Endothelial cell of umbilical vein (primary cell): ENCODE measurements at regions not wholly inside any gene's neighbourhood (a gene's known extent, or its start where the extent isn't known, plus 50 kb on each side); places are given as distances from the start of the nearest gene placed in this dataset.

Experiments
- BruUV-seq: library from RNA; stranded (reverse); fragments of 400-500 nt; replicated peaks from 2 replicates; lab custom pipeline; 2021; lab: Mats Ljungman, UMichigan
- CTCF ChIA-PET: fragments of 300-600, 350-600 bp; sonication (Branson Sonifier 250); formaldehyde crosslinking; loops from one replicate; lab custom pipeline; 2021; ENCODE audit warnings: antibody characterized with exemption, inconsistent platforms; lab: Charles Lee
- POLR2A ChIA-PET: fragments of 300-600, 350-600 bp; sonication (Branson Sonifier 250); formaldehyde crosslinking; loops from one replicate; lab custom pipeline; 2021; ENCODE audit warnings: antibody characterized with exemption, inconsistent platforms; lab: Charles Lee
- DNase-seq: peaks from one replicate; pipeline ENCODE4 v3.0.0-alpha.2; 2011; ENCODE audit warnings: low read depth, low spot score
- FAIRE-seq: peaks from 2 replicates; lab custom pipeline; 2011; peaks lifted over from hg19 to GRCh38; lab: Jason Lieb, UNC
- H2AFZ ChIP-seq: 2 replicates; pipeline ENCODE4 v1.6.0; 2012; ENCODE audit warnings: low read depth, low read length, control low read depth, inconsistent platforms
- H3K27ac ChIP-seq: 2 replicates; pipeline ENCODE4 v1.5.1; 2011; ENCODE audit warnings: low read depth, mild to moderate bottlenecking, control low read depth, low read length, moderate library complexity; ENCODE audit not compliant: insufficient read depth
- H3K27me3 ChIP-seq, 2 experiments: 2 replicates each; pipeline versions ENCODE4 v1.6.0 to v1.6.1; 2011; ENCODE audit warnings: low read length in 2 of 2, mixed read lengths in 1 of 2; ENCODE audit not compliant: control insufficient read depth in 2 of 2, insufficient read depth in 2 of 2
- H3K36me3 ChIP-seq, 2 experiments: 2 replicates in 1 of 2; 3 replicates in 1 of 2; pipeline ENCODE4 v1.5.1; 2011; ENCODE audit warnings: low read length in 2 of 2, mild to moderate bottlenecking in 1 of 2, moderate library complexity in 1 of 2; ENCODE audit not compliant: control insufficient read depth in 2 of 2, insufficient read depth in 2 of 2; ENCODE audit errors: extremely low read depth in 1 of 2
- H3K4me1 ChIP-seq: 3 replicates; pipeline ENCODE4 v1.5.1; 2011; ENCODE audit warnings: mild to moderate bottlenecking, low read length; ENCODE audit not compliant: control insufficient read depth, insufficient read depth; ENCODE audit errors: extremely low read depth
- H3K4me2 ChIP-seq: 2 replicates; pipeline ENCODE4 v1.6.1; 2011; ENCODE audit warnings: low read length, control low read depth, mixed read lengths; ENCODE audit not compliant: insufficient read depth
- H3K4me3 ChIP-seq, 3 experiments: fragments of 200-600 bp in 1 of 3; sonication (generic), shearing (Covaris generic) in 1 of 3; replicated peaks in 1 of 3; 2 replicates each; pipeline ENCODE4 v1.5.1; 2011 to 2016; ENCODE audit warnings: control low read depth in 3 of 3, low read length in 3 of 3, mild to moderate bottlenecking in 2 of 3, inconsistent platforms in 1 of 3, low read depth in 1 of 3, moderate library complexity in 1 of 3; ENCODE audit not compliant: insufficient read depth in 1 of 3
- H3K79me2 ChIP-seq: 2 replicates; pipeline ENCODE4 v1.6.0; 2012; ENCODE audit warnings: low read length, inconsistent platforms; ENCODE audit not compliant: control insufficient read depth, insufficient read depth
- H3K9ac ChIP-seq: replicated peaks from 2 replicates; pipeline ENCODE3; 2011; ENCODE audit warnings: low read length, control low read depth; ENCODE audit not compliant: insufficient read depth; ENCODE audit errors: extremely low read depth
- H3K9me1 ChIP-seq: replicated peaks from 3 replicates; pipeline ENCODE4 v1.6.0; 2011; ENCODE audit warnings: mild to moderate bottlenecking, low read length; ENCODE audit not compliant: control insufficient read depth, insufficient read depth; ENCODE audit errors: extremely low read depth
- H3K9me3 ChIP-seq: replicated peaks from 2 replicates; pipeline ENCODE4 v1.5.1; 2012; ENCODE audit warnings: low read length, inconsistent platforms; ENCODE audit not compliant: control insufficient read depth, insufficient read depth
- H4K20me1 ChIP-seq: replicated peaks from 2 replicates; pipeline ENCODE3; 2011; ENCODE audit warnings: mild to moderate bottlenecking, low read length; ENCODE audit not compliant: control insufficient read depth, insufficient read depth; ENCODE audit errors: extremely low read depth
- EZH2 ChIP-seq: IDR thresholded peaks from 2 replicates; pipeline ENCODE4 v1.6.1; 2012; ENCODE audit warnings: borderline replicate concordance, low read depth, mild to moderate bottlenecking, moderate library complexity, low read length, inconsistent platforms; ENCODE audit not compliant: severe bottlenecking
- FOS ChIP-seq: IDR thresholded peaks from 2 replicates; pipeline ENCODE4 v1.6.1; 2011; ENCODE audit warnings: mild to moderate bottlenecking, low read length, moderate library complexity, borderline replicate concordance; ENCODE audit not compliant: insufficient read depth
- GATA2 ChIP-seq: IDR thresholded peaks from 2 replicates; pipeline ENCODE4 v1.7.0; 2011; ENCODE audit warnings: low read depth, mild to moderate bottlenecking, moderate library complexity, mixed read lengths, low read length; ENCODE audit not compliant: insufficient read length, insufficient read depth
- JUN ChIP-seq: IDR thresholded peaks from 2 replicates; pipeline ENCODE4 v1.6.1; 2011; ENCODE audit warnings: borderline replicate concordance, low read depth; ENCODE audit not compliant: insufficient read length, insufficient read depth
- MYC ChIP-seq: IDR thresholded peaks from one replicate; pipeline ENCODE4 v1.6.1; 2011; ENCODE audit warnings: mild to moderate bottlenecking, low read depth, low read length
- POLR2A ChIP-seq: IDR thresholded peaks from 2 replicates; pipeline ENCODE4 v1.6.1; 2012; ENCODE audit warnings: low read depth, mild to moderate bottlenecking, control low read depth, low read length
- POLR2AphosphoS5 ChIP-seq: IDR thresholded peaks from 2 replicates; pipeline ENCODE4 v1.6.1; 2012; ENCODE audit warnings: low read depth, mild to moderate bottlenecking, control low read depth, low read length, moderate library complexity; ENCODE audit not compliant: insufficient read depth
- dilution Hi-C: fragments of 300-500 bp; cut with MboI; formaldehyde crosslinking; loops from one replicate; pipeline ENCODE4 v1.15.0; 2019; ENCODE audit warnings: low sequenced_read_pairs; ENCODE audit not compliant: extremely low pct_ligation_motif_present
- intact Hi-C: fragments of 100-400 bp; cut with micrococcal nuclease; formaldehyde crosslinking; loops from one replicate; pipeline ENCODE4 v1.10.0; 2022
- TF ChIP-seq, protein P1 (sequence below): IDR thresholded peaks from 2 replicates; pipeline ENCODE4 v1.6.1; 2011; ENCODE audit not compliant: insufficient read depth, insufficient read length
- TF ChIP-seq, protein P2 (sequence below), 2 donors: IDR thresholded peaks; 1 replicate in 1 of 2; 2 replicates in 1 of 2; pipeline ENCODE4 v1.5.1; 2011; ENCODE audit warnings: low read length in 2 of 2, mild to moderate bottlenecking in 2 of 2, moderate library complexity in 2 of 2, control low read depth in 1 of 2, inconsistent platforms in 1 of 2, low read depth in 1 of 2; ENCODE audit not compliant: insufficient read depth in 1 of 2; ENCODE audit errors: extremely low read depth in 1 of 2

DNA sequence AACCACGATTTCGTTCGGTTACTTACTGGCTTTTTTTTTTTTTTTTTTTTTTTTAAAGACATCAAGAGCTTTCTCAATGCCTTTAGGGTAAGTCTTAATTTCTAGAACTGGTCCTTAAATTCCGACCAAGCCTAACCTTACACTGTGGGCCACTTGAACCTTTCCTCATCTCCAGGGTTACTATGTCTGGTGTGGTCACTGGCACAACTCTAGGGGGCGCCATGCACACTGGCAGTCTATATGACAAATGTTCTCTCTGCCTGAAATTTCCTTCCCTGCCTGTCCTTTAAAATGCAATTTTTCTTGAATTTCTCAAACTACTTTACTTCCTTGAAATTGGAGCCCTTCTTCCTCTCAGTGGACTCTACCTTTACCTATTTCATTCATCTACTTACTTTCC lies 227.4 kb downstream of the KLF5 start:
- Histone ChIP-seq H4K20me1 (no peaks in the 10 kb centered on the region), H3K9me1 (no peaks in the 10 kb centered on the region), H3K27me3 (no peaks in the 10 kb centered on the region), H3K27ac (no peak overlapping the region), H3K4me1 (no peaks in the 10 kb centered on the region), H3K4me2 (no peak overlapping the region), H3K79me2 (no peaks in the 10 kb centered on the region), H2AFZ (no peak overlapping the region), H3K36me3 (no peaks in the 10 kb centered on the region), H3K9ac (no peak overlapping the region), H3K9me3 (no peaks in the 10 kb centered on the region), H3K4me3 (no peak overlapping the region)
- intact Hi-C loops, result no loop called here
- no TSS peak for BruUV-seq
- DNase-seq (no peak), FAIRE-seq (no peak)
- dilution Hi-C loops, result no loop called here
- ChIA-PET POLR2A (no interaction called here), CTCF (no interaction called here)
- TF ChIP-seq JUN (no peak), FOS (no peak), POLR2A (no peak), EZH2 (no peak), GATA2 (no peak), MYC (no peak), POLR2AphosphoS5 (no peak)
- TF ChIP-seq, protein P1, sequence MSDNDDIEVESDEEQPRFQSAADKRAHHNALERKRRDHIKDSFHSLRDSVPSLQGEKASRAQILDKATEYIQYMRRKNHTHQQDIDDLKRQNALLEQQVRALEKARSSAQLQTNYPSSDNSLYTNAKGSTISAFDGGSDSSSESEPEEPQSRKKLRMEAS, result no peak
- TF ChIP-seq, protein P2, sequence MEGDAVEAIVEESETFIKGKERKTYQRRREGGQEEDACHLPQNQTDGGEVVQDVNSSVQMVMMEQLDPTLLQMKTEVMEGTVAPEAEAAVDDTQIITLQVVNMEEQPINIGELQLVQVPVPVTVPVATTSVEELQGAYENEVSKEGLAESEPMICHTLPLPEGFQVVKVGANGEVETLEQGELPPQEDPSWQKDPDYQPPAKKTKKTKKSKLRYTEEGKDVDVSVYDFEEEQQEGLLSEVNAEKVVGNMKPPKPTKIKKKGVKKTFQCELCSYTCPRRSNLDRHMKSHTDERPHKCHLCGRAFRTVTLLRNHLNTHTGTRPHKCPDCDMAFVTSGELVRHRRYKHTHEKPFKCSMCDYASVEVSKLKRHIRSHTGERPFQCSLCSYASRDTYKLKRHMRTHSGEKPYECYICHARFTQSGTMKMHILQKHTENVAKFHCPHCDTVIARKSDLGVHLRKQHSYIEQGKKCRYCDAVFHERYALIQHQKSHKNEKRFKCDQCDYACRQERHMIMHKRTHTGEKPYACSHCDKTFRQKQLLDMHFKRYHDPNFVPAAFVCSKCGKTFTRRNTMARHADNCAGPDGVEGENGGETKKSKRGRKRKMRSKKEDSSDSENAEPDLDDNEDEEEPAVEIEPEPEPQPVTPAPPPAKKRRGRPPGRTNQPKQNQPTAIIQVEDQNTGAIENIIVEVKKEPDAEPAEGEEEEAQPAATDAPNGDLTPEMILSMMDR (IDR thresholded peaks at IDR 0.05; ENCODE audit: extremely low read depth in 1 of 2, insufficient read depth in 1 of 2, low read depth in 1 of 2, low read length in 2 of 2), result no peak
